ENCODE measurements at regions not wholly inside any gene's neighbourhood (a gene's known extent, or its start where the extent isn't known, plus 50 kb on each side); places are given as distances from the start of the nearest gene placed in this dataset.
"Not testable (repeated sequence)": the region's sequence is repeated elsewhere in the genome, so short reads cannot be mapped to it uniquely, and the experiment has no call there.

- no peak for DNase-seq (ENCODE audit: low spot score in 2 of 2)
- TF ChIP-seq, protein P1, sequence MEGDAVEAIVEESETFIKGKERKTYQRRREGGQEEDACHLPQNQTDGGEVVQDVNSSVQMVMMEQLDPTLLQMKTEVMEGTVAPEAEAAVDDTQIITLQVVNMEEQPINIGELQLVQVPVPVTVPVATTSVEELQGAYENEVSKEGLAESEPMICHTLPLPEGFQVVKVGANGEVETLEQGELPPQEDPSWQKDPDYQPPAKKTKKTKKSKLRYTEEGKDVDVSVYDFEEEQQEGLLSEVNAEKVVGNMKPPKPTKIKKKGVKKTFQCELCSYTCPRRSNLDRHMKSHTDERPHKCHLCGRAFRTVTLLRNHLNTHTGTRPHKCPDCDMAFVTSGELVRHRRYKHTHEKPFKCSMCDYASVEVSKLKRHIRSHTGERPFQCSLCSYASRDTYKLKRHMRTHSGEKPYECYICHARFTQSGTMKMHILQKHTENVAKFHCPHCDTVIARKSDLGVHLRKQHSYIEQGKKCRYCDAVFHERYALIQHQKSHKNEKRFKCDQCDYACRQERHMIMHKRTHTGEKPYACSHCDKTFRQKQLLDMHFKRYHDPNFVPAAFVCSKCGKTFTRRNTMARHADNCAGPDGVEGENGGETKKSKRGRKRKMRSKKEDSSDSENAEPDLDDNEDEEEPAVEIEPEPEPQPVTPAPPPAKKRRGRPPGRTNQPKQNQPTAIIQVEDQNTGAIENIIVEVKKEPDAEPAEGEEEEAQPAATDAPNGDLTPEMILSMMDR (IDR thresholded peaks at IDR 0.05) = no peak
- no peak for TF ChIP-seq POLR2A (IDR thresholded peaks at IDR 0.05)
- intact Hi-C loops (cut with DNase I; ENCODE audit: low total_unique reads) = no loop called here
- no peak overlapping the region for H3K4me3 ChIP-seq (ENCODE audit: low read depth, poor library complexity, severe bottlenecking)
- 69 to 74% methylated on average over 1 of the region's 1 CpG for WGBS, 2 donors
These were observed 248.0 kb upstream of the PTGER4 start for GRCh38 chr5:40431734-40432133.

- intact Hi-C loops (cut with DNase I; ENCODE audit: low total_unique reads) = no loop called here
- no peak overlapping the region for H3K4me3 ChIP-seq (ENCODE audit: low read depth, poor library complexity, severe bottlenecking)
- no peak for DNase-seq (ENCODE audit: low spot score in 2 of 2)
- TF ChIP-seq POLR2A (IDR thresholded peaks at IDR 0.05) = no peak
- TF ChIP-seq, protein P1 (IDR thresholded peaks at IDR 0.05) = no peak
- WGBS, 2 donors = 76 to 80% methylated on average over 3 of the region's 3 CpGs
These were observed 249.5 kb upstream of the PTGER4 start for GRCh38 chr5:40430101-40430710.

- H3K4me3 ChIP-seq (ENCODE audit: low read depth, poor library complexity, severe bottlenecking) = no peak overlapping the region
- WGBS, 2 donors = 14 to 19% methylated on average over 2 of the region's 2 CpGs
- peak in 1 of 2 donors; percentile 31 for DNase-seq (ENCODE audit: low spot score in 2 of 2)
- intact Hi-C loops (cut with DNase I; ENCODE audit: low total_unique reads) = no loop called here
- no peak for TF ChIP-seq POLR2A (IDR thresholded peaks at IDR 0.05)
- TF ChIP-seq, protein P1 (IDR thresholded peaks at IDR 0.05) = no peak
These were observed 250.2 kb upstream of the PTGER4 start for GRCh38 chr5:40429258-40430100.

GRCh38 chr5:40428815-40429214, 250.9 kb upstream of the PTGER4 start:
- WGBS, 2 donors = 89 to 90% methylated on average over 4 of the region's 4 CpGs
- H3K4me3 ChIP-seq (ENCODE audit: low read depth, poor library complexity, severe bottlenecking) = no peak overlapping the region
- no peak for DNase-seq (ENCODE audit: low spot score in 2 of 2)
- TF ChIP-seq, protein P1 (IDR thresholded peaks at IDR 0.05) = no peak
- no peak for TF ChIP-seq POLR2A (IDR thresholded peaks at IDR 0.05)
- intact Hi-C loops (cut with DNase I; ENCODE audit: low total_unique reads) = no loop called here

DNA sequence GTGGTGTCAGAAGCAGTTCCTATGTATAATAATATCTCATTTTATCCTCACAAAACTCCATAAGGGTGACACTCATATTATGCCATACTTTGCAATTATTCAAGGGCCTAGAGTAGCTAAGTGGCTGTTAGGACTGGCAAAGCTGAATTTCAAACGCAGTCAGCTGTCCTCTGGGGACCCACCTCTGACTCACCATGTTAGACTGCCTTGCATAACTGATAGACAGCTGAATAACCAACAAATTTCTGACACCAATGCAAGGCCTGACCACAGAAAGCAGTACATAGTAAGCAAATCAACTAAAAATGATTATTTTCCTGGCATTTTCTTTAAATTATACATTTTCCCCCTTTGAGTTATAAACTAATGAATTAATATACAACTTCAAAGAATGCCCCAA, 251.6 kb upstream of the PTGER4 start:
- peak in 1 of 2 donors; percentile 49 for DNase-seq (ENCODE audit: low spot score in 2 of 2)
- TF ChIP-seq, protein P1 (IDR thresholded peaks at IDR 0.05) = no peak
- no peak for TF ChIP-seq POLR2A (IDR thresholded peaks at IDR 0.05)
- H3K4me3 ChIP-seq (ENCODE audit: low read depth, poor library complexity, severe bottlenecking) = no peak overlapping the region
- WGBS, 2 donors = 31 to 43% methylated on average over 1 of the region's 1 CpG
- intact Hi-C loops (cut with DNase I; ENCODE audit: low total_unique reads) = no loop called here

DNA sequence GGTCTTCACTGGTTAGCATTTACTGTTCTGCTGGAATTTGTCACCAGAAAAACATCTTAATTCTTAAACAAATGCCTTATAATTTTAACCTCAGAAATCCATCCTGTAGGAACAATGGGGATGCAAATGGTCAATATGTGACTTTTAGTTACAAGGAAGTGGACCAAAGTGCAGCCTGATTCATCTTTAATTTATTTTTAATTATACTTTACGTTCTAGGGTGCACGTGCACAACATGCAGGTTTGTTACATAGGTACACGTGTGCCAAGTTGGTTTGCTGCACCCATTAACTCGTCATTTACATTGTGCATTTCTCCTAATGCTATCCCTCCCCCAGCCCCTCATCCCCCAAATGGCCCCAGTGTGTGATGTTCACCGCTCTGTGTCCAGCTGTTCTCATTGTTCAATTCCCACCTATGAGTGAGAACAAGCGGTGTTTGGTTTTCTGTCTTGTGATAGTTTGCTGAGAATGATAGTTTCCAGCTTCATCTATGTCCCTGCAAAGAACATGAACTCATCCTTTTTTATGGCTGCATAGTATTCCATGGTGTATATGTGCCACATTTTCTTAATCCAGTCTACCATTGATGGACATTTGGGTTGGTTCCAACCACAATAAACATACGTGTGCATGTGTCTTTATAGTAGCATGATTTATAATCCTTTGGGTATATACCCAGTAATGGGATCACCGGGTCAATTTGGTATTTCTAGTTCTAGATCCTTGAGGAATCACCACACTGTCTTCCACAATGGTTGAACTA, 262.5 kb upstream of the PTGER4 start:
- WGBS, 2 donors = 80 to 81% methylated on average over 8 of the region's 8 CpGs
- intact Hi-C loops (cut with DNase I; ENCODE audit: low total_unique reads); DNase-seq (ENCODE audit: low spot score in 2 of 2): not testable (repeated sequence)

More for the DNA sequence above, 262.5 kb upstream of the PTGER4 start:
- not testable (repeated sequence) for H3K4me3 ChIP-seq (ENCODE audit: low read depth, poor library complexity, severe bottlenecking)
